WTC11 (cell line): ENCODE measurements at regions not wholly inside any gene's neighbourhood (a gene's known extent, or its start where the extent isn't known, plus 50 kb on each side); places are given as distances from the start of the nearest gene placed in this dataset.

Experiments used
- ATAC-seq: fragments of 200-7000 bp; cut with Tn5 transposase; 2 replicates; pipeline ENCODE4 v1.10.0; 2021; ENCODE audit warnings: mild to moderate bottlenecking, moderate library complexity
- CTCF ChIA-PET: fragments of 300-600 bp; sonication (Branson Sonifier 250); formaldehyde crosslinking; loops from one replicate; lab custom pipeline; 2021; ENCODE audit warnings: antibody characterized with exemption; lab: Charles Lee
- POLR2A ChIA-PET: fragments of 350-600 bp; sonication (Branson Sonifier 250); formaldehyde crosslinking; loops from one replicate; lab custom pipeline; 2021; ENCODE audit warnings: antibody characterized with exemption; lab: Charles Lee
- DNase-seq: peaks from one replicate; pipeline ENCODE4 v3.0.0; 2021; ENCODE audit warnings: low spot score
- H3K27ac Mint-ChIP-seq: 2 replicates; pipeline ENCODE4 v1.8.0; 2021; ENCODE audit warnings: mixed read lengths
- H3K27me3 Mint-ChIP-seq: 2 replicates; pipeline ENCODE4 v1.8.0; 2021; ENCODE audit warnings: low read depth, mild to moderate bottlenecking, moderate library complexity, mixed read lengths
- H3K36me3 Mint-ChIP-seq: 2 replicates; pipeline ENCODE4 v1.8.0; 2021; ENCODE audit warnings: mixed read lengths
- H3K4me1 Mint-ChIP-seq: 2 replicates; pipeline ENCODE4 v1.8.0; 2022; ENCODE audit warnings: mixed read lengths
- H3K4me3 Mint-ChIP-seq: 2 replicates; pipeline ENCODE4 v1.8.0; 2021; ENCODE audit warnings: mild to moderate bottlenecking, moderate library complexity, mixed read lengths
- H3K9me3 Mint-ChIP-seq: 2 replicates; pipeline ENCODE4 v1.8.0; 2021; ENCODE audit warnings: mixed read lengths
- ATF1 ChIP-seq: sonication (generic); formaldehyde crosslinking; IDR thresholded peaks from 2 replicates; pipeline ENCODE4 v1.8.1; 2023; ENCODE audit warnings: mild to moderate bottlenecking, moderate library complexity, missing genetic modification reagents
- ATF2 ChIP-seq: sonication (generic); formaldehyde crosslinking; IDR thresholded peaks from 2 replicates; pipeline ENCODE4 v1.8.1; 2022; ENCODE audit warnings: low read depth, missing genetic modification reagents, borderline replicate concordance
- CREB1 ChIP-seq: sonication (generic); formaldehyde crosslinking; IDR thresholded peaks from 2 replicates; pipeline ENCODE4 v1.8.0; 2023; ENCODE audit warnings: mild to moderate bottlenecking, missing genetic modification reagents
- ELF4 ChIP-seq: sonication (generic); formaldehyde crosslinking; IDR thresholded peaks from 2 replicates; pipeline ENCODE4 v1.8.1; 2022; ENCODE audit warnings: low read depth, mild to moderate bottlenecking, moderate library complexity, missing genetic modification reagents
- ETV6 ChIP-seq: sonication (generic); formaldehyde crosslinking; IDR thresholded peaks from 2 replicates; pipeline ENCODE4 v1.8.1; 2022; ENCODE audit warnings: mild to moderate bottlenecking, missing genetic modification reagents
- FOXK1 ChIP-seq: sonication (generic); formaldehyde crosslinking; IDR thresholded peaks from 2 replicates; pipeline ENCODE4 v1.8.0; 2022; ENCODE audit warnings: mild to moderate bottlenecking, moderate library complexity, missing genetic modification reagents
- FOXP4 ChIP-seq: sonication (generic); formaldehyde crosslinking; IDR thresholded peaks from 2 replicates; pipeline ENCODE4 v1.8.0; 2022; ENCODE audit warnings: mild to moderate bottlenecking, missing genetic modification reagents
- IRF1 ChIP-seq: sonication (generic); formaldehyde crosslinking; IDR thresholded peaks from 2 replicates; pipeline ENCODE4 v1.8.0; 2023; ENCODE audit warnings: missing genetic modification reagents
- IRF2 ChIP-seq: sonication (generic); formaldehyde crosslinking; IDR thresholded peaks from 2 replicates; pipeline ENCODE4 v1.8.0; 2022; ENCODE audit warnings: low read depth, missing genetic modification reagents, borderline replicate concordance
- MYBL2 ChIP-seq: sonication (generic); formaldehyde crosslinking; IDR thresholded peaks from 2 replicates; pipeline ENCODE4 v1.8.1; 2023; ENCODE audit warnings: mild to moderate bottlenecking, moderate library complexity, missing genetic modification reagents
- PRDM15 ChIP-seq: sonication (generic); formaldehyde crosslinking; IDR thresholded peaks from 2 replicates; pipeline ENCODE4 v1.8.0; 2022; ENCODE audit warnings: missing genetic modification reagents
- RELA ChIP-seq: sonication (generic); formaldehyde crosslinking; IDR thresholded peaks from 2 replicates; pipeline ENCODE4 v1.8.1; 2022; ENCODE audit warnings: missing genetic modification reagents, mild to moderate bottlenecking, borderline replicate concordance
- TP53 ChIP-seq: sonication (generic); formaldehyde crosslinking; IDR thresholded peaks from 2 replicates; pipeline ENCODE4 v1.8.1; 2023; ENCODE audit warnings: mild to moderate bottlenecking, missing genetic modification reagents
- ZBTB21 ChIP-seq: sonication (generic); formaldehyde crosslinking; IDR thresholded peaks from 2 replicates; pipeline ENCODE4 v1.8.1; 2023; ENCODE audit warnings: mild to moderate bottlenecking, missing genetic modification reagents, borderline replicate concordance
- ZNF416 ChIP-seq: fragments of 250-450 bp; sonication (Bioruptor Pico); IDR thresholded peaks from 2 replicates; pipeline ENCODE4 v1.9.0; 2021; ENCODE audit warnings: mild to moderate bottlenecking, inconsistent platforms
- TF ChIP-seq, protein P1 (sequence below): sonication (generic); formaldehyde crosslinking; IDR thresholded peaks from 2 replicates; pipeline ENCODE4 v1.8.0; 2023; ENCODE audit warnings: mild to moderate bottlenecking, missing genetic modification reagents
- TF ChIP-seq, protein P2 (sequence below): sonication (generic); formaldehyde crosslinking; IDR thresholded peaks from 2 replicates; pipeline ENCODE4 v1.8.1; 2023; ENCODE audit warnings: mild to moderate bottlenecking, missing genetic modification reagents, moderate library complexity
- TF ChIP-seq, protein P3 (sequence below): sonication (generic); formaldehyde crosslinking; conservative IDR thresholded peaks from 2 replicates; pipeline ENCODE4 v1.8.1; 2023; ENCODE audit warnings: mild to moderate bottlenecking, low read depth, missing genetic modification reagents, moderate library complexity

- TF ChIP-seq IRF2 (CRISPR knock-in tag): no peak
- no peak for TF ChIP-seq ZNF416 (CRISPR knock-in tag)
- no peak for TF ChIP-seq ATF1 (CRISPR knock-in tag)
- TF ChIP-seq, protein P1, sequence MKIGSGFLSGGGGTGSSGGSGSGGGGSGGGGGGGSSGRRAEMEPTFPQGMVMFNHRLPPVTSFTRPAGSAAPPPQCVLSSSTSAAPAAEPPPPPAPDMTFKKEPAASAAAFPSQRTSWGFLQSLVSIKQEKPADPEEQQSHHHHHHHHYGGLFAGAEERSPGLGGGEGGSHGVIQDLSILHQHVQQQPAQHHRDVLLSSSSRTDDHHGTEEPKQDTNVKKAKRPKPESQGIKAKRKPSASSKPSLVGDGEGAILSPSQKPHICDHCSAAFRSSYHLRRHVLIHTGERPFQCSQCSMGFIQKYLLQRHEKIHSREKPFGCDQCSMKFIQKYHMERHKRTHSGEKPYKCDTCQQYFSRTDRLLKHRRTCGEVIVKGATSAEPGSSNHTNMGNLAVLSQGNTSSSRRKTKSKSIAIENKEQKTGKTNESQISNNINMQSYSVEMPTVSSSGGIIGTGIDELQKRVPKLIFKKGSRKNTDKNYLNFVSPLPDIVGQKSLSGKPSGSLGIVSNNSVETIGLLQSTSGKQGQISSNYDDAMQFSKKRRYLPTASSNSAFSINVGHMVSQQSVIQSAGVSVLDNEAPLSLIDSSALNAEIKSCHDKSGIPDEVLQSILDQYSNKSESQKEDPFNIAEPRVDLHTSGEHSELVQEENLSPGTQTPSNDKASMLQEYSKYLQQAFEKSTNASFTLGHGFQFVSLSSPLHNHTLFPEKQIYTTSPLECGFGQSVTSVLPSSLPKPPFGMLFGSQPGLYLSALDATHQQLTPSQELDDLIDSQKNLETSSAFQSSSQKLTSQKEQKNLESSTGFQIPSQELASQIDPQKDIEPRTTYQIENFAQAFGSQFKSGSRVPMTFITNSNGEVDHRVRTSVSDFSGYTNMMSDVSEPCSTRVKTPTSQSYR: no peak
- TF ChIP-seq IRF1 (CRISPR knock-in tag): no peak
- no peak for TF ChIP-seq ZBTB21 (CRISPR knock-in tag)
Observed at GRCh38 chr22:27571463-27572277, 229.9 kb downstream of the MN1 start (continued).

- no peak for DNase-seq
- H3K4me3 Mint-ChIP-seq: no peak overlapping the region
- ChIA-PET CTCF (no interaction called here), POLR2A (no interaction called here)
- H3K27ac Mint-ChIP-seq: no peak overlapping the region
- no peaks in the 10 kb centered on the region for H3K9me3 Mint-ChIP-seq
- no peak for TF ChIP-seq ATF2 (CRISPR knock-in tag)
- TF ChIP-seq, protein P2, sequence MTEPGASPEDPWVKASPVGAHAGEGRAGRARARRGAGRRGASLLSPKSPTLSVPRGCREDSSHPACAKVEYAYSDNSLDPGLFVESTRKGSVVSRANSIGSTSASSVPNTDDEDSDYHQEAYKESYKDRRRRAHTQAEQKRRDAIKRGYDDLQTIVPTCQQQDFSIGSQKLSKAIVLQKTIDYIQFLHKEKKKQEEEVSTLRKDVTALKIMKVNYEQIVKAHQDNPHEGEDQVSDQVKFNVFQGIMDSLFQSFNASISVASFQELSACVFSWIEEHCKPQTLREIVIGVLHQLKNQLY (CRISPR knock-in tag): no peak
- no peak for TF ChIP-seq FOXP4 (CRISPR knock-in tag)
- no peak for TF ChIP-seq PRDM15 (CRISPR knock-in tag)
- TF ChIP-seq RELA (CRISPR knock-in tag): no peak
- no peak for TF ChIP-seq MYBL2 (CRISPR knock-in tag)
- TF ChIP-seq CREB1: no peak
- TF ChIP-seq ETV6 (CRISPR knock-in tag): no peak
- TF ChIP-seq TP53 (CRISPR knock-in tag): no peak
- TF ChIP-seq, protein P3, sequence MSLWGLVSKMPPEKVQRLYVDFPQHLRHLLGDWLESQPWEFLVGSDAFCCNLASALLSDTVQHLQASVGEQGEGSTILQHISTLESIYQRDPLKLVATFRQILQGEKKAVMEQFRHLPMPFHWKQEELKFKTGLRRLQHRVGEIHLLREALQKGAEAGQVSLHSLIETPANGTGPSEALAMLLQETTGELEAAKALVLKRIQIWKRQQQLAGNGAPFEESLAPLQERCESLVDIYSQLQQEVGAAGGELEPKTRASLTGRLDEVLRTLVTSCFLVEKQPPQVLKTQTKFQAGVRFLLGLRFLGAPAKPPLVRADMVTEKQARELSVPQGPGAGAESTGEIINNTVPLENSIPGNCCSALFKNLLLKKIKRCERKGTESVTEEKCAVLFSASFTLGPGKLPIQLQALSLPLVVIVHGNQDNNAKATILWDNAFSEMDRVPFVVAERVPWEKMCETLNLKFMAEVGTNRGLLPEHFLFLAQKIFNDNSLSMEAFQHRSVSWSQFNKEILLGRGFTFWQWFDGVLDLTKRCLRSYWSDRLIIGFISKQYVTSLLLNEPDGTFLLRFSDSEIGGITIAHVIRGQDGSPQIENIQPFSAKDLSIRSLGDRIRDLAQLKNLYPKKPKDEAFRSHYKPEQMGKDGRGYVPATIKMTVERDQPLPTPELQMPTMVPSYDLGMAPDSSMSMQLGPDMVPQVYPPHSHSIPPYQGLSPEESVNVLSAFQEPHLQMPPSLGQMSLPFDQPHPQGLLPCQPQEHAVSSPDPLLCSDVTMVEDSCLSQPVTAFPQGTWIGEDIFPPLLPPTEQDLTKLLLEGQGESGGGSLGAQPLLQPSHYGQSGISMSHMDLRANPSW (CRISPR knock-in tag): no peak
- TF ChIP-seq ZBTB21 (CRISPR knock-in tag): no peak
- TF ChIP-seq ELF4 (CRISPR knock-in tag): no peak
- TF ChIP-seq ATF1 (CRISPR knock-in tag): no peak
- no peak for TF ChIP-seq FOXK1 (CRISPR knock-in tag)
- H3K27me3 Mint-ChIP-seq: peaks cover 26% of the 10 kb centered on the region
- peaks cover 15% of the 10 kb centered on the region for H3K4me1 Mint-ChIP-seq
- no peaks in the 10 kb centered on the region for H3K36me3 Mint-ChIP-seq
- ATAC-seq: no peak
Observed at GRCh38 chr22:27572278-27572666, 229.3 kb downstream of the MN1 start.
